Middle frontal gyrus (tissue), 1 donor: ENCODE measurements at regions not wholly inside any gene's neighbourhood (a gene's known extent, or its start where the extent isn't known, plus 50 kb on each side); places are given as distances from the start of the nearest gene placed in this dataset.

Experiments used
- DNase-seq: peaks from one replicate; pipeline ENCODE4 v3.0.0-alpha.2; 2015; ENCODE audit warnings: low spot score; ENCODE audit errors: extremely low spot score

DNA sequence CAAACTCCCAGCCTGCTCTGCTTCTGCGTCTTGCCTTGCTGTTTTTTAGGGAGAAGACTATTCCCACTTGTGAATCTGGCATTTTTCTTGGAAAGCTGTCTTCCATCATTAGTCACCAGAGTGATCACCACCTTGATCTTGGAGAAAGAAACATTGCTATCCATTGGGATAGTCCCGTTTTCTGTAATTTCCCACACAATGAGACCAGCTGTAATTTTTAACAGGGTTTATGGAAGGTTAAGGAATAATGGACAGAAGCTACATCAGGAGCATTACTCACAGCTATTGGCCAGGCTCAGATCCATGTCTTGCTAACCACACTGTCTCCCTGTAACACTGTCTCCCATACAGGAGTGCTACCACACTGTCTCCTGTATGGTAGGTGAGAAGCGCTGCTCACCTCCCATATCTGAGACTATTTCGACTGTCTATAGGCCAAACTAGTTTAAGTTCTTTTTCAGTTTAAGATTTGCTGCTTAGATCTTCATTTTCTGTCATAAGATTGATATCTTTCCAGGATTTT, 523.0 kb downstream of the SPRY1 start:
- DNase-seq = no peak

DNA sequence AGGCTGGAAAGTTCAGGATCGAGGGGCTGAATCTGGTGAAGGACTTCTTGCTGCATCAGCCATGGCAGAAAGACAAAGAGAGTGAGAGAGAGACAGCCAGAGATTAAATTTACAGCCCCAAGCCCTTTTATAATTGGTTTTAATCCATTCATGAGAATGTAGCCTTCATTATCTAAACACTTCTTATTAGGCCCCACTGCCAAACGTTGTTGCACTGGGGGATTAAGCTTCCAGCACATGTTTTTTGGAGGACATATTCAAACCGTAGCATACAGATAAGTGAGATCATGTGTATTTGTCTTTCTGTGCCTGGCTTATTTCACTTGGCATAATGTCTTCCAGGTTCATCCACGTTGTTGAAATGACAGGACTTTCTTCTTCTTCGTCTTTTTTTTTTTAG, 524.7 kb downstream of the SPRY1 start:
- no peak for DNase-seq

DNA sequence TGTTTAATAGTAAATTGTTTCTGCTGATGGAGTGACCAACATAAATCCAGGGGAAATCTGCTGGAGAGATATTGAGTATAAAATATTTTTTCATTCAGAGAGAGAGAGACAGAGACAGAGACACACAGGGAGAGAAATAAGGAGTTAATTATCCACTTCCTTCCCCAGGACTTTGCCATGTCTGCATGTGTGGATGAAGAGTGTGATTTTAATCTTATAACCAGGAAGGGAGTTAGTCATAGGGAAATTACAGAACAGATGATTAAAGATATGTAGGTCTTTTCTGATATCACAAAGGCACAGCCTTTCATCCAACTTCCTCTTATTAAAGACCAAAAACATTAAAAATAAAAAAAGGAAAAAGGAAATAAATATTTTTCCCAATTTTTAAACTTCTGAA, 526.3 kb downstream of the SPRY1 start:
- no peak for DNase-seq

DNA sequence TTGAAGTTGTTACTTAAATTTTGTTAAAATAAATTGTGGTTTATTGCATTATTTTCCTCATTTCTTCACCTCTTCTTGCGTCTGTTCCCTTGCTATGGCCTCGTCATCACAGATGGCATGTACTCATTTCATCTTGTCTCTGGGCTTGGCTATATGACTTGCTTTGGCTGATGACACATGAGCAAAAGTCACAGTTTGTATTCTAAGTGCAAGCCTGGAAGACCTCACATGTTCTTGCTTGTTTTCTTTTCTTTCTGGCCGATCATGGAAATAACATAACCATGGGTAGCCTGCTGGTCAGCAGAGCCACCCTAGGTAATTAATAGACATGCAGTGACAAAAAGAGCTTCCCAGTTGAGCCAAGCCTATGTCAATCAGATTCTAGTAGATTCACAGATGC, 527.9 kb downstream of the SPRY1 start:
- no peak for DNase-seq

DNA sequence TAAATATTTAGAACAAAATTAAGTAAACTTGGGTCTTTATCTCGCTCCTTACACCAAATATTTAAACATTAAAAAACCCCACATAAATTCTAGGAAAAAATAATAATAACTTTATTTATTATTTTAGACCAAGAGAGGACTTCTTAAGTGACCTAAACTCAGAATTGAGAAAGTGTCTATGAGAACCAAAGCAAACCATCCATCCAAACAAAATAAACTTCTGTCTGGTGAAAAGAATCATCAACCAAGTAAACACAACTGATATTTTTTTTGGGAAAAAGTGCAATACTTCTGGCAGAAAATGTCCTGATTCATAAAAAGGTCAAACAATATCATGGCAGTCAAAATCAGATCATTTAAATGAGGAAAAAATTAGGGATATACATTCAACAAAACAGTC, 533.0 kb downstream of the SPRY1 start:
- no peak for DNase-seq

DNA sequence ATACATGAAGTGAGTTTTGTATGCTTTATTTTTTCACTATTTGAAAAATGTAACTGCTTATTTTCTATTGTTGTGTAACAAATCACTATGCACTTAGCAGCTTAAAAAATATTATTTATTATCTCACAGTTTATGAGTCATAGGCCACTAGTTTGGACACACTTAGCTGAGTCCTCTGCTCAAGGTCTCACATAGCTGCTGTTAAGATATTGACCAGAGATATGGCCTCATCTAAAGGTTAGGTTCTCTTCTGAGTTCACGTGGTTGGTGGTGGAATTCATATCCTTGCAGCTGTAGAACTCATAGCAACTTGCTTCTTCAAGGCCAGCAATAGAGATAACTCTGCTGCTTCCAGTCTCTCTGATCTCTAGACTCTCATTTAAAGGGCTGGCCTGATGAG, 534.4 kb downstream of the SPRY1 start:
- no peak for DNase-seq

DNA sequence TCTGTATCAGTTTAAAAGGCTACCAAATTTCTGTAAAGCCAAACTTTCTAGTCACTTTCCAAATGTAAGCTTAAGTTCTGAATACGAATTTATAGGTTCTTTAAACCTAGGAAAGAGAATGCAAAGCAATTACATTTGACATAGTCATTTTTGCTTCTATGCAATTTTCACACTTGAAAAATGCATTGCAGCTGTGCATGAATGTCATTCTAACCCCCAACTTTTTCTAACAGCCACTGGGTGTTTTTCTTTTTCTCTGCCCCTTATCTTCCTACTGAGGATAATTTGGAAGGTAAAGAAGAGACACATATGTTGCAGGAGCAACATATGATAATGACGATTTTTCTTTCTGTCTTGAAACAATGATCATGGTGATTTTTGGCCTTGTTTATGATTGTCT, 537.5 kb downstream of the SPRY1 start:
- DNase-seq = no peak

DNA sequence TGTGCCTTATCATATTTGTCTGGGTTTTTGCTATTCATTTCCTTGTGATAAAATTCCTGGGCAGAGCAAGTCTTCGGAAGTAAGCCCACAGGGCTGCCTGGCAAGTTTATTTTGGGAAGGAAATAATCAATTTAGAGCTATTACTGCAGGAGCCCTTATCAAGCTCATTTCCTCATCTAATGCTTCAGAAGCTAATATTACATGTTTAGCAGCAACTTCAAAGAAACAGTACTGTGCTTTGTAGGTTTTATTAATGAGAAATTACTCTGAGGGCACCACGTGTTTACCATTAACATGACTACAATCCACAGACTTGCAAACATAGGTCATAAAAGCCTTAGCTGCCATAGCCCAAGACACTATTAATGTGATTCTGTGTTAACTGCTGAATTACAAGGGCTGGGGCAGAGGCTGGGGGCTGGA, 540.0 kb downstream of the SPRY1 start:
- DNase-seq = no peak

DNA sequence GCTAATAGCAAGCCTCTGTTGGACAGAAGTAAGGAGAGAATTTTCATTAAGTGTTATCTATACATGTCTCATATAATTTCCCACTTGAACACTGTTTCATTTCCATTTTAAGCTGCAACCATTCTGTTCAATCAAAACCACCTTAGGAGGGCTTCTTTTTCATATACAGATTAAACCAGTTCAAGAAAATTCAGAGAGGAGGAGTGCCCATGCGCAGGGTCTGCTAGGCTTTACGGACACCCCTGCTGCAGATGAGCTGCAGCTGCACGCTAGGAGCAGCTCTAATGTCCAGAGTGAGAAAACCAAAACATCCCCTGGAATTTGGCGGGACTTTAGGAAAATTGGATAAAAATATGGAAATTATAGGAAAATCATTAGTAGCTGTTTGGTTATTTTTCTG, 541.0 kb downstream of the SPRY1 start:
- no peak for DNase-seq

DNA sequence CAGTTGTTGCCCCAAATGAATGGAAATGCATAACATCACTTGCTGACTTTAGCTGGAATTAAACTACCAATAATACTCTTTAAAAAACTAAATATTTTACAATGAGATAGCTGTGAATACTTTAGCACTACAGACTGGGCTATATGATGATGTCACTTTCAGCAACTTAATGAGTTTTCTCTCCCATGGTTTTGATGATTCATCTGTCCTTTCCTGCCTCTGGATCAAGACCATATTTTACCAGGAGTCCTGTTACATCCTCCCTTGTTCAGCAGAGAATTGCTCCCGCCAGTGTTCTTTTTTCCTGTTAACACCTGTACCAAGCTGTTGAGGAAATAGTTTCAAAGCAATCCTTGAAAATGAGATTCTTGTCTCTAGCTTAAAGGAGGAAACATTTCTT, 543.0 kb downstream of the SPRY1 start:
- DNase-seq = no peak

DNA sequence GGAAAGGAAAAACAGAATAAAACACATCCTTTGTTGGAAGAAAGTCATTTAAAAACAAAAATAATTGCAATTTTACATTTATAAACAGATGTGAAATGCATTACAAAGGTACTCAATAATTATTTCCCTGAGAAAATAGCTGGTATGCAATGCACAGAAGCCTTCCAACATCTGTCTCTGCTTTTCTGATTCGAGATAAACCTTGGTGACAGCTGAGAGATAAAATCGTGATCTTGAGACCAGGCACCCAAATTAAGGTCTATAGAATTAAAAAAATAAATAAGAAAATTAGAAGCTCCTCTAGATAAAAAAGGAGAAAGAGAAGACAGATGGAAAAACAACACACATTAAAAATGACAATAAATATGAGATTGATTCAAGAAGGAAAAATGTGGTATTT, 544.0 kb downstream of the SPRY1 start:
- DNase-seq = no peak

DNA sequence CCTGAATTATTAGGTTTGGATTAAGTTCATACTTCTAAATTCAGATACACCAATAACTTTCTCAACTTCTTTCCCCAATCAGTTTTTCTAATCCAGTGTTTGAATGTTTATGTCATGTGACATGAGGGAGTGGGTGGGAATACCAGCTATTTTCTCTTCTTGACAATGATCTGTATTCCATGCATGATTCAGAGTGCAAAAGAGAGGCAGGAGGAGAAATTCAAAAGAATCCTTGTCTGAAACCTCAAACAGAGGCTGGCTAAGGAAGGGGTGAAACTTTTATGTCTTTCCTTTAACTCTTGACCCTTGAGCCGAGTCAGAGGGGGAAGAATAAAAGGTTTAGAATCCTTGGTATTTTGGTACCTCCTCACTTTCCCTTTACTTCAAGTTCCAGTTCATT, 544.7 kb downstream of the SPRY1 start:
- DNase-seq = no peak

DNA sequence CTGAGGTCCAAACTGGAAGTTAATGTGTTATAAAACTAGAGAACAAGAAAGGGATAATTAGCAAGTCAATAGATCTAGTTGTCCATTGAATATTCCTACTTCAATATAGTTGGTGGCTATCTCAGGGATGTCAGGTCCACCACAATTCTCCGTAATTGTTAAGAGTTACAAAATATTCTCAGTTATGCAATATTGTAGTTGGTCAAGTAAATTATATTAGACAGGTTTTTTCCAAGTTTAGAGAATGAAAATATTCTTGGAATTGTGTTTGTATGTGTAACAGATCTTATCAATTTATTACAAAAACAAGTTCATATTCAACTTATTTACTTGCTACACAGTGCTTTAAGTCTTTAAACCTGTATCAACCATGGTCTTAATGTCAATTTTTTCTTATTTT, 547.4 kb downstream of the SPRY1 start:
- no peak for DNase-seq

DNA sequence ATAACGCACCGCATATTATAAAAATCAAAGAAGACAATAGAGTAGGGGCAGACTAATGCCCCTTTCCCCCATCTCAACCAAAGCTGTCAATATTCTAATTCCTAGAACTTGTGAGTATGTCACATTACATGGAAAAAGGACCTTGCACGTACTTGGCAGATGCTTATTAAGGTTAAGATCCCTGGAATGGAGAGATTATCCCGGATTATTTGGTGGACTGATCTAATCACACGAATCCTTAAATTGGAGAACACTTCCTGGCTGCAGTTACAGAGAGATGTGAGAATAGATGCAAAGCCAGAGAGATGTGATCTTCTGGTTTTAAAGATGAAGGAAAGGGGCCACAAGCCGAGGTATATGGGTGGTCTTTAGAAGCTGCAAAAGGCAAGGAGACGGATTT, 548.7 kb downstream of the SPRY1 start:
- no peak for DNase-seq

DNA sequence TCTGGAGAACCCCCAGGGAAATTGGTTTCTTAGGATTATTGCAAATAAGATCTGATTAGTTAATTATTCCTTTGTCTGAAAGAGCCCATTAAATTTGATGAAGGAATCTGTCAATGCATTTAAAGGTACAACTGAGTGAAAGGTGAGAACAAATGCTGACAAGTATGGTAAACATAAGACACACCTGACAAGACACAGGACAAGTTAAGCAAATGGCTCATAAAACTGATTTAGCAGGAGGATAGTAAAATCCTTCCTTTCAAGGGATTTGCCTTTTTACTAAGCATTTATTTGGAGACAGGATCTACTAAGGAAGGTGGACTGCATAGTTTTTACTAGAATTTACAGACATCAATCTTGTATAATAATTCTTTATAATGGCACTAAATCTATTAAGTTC, 553.9 kb downstream of the SPRY1 start:
- DNase-seq = no peak

DNA sequence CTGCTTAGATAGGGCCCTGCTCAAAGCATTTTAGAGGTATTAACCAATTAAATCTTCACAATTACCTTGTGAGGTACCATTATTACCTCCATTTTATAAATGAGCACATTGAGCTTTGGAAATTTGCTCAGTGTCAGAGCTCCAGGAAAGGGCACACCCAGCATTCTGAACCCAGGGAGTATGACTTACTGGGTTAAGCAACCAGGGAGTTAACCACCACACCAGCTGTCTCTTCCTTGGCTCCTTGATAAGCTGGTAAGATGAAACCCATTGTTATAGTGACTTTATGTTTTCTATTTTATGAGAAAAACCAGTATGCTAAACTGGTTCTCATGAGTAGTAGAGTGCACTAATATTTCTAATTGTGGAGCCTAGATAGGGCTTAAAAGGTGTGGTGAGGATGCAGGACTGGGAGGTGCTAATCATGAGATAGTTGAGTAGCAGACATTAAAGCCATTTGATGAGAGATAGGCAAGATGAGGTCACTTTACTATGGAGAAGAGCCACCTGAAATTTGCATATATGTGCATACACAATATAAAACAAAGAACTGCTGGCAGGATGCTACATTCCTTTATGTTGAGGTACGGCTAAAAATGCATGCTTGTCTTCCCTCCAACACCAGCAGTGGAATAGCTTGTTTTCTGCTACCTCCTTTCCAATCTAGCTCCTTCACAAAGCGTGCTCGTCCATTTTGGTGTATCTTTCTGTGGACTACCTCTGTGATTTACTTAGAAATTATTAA, 556.1 kb downstream of the SPRY1 start:
- no peak for DNase-seq

DNA sequence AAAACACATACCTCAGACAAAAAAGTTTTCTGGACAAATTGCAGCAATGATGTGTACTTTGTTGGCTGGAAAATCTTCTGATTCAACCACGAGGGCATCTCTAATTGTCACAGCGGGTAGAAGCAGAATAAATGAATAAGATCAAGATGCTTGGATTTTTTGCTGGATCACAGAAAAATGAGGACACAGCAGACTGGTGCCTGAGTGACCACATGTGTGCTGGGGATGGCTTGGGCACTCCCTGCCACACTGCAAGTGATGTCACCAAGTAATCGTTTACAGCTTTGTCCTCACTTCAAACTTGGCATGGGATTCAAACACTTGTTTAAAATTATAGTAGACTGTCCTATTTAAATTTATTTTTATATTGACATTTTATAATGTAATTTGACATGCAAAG, 557.0 kb downstream of the SPRY1 start:
- DNase-seq = no peak

DNA sequence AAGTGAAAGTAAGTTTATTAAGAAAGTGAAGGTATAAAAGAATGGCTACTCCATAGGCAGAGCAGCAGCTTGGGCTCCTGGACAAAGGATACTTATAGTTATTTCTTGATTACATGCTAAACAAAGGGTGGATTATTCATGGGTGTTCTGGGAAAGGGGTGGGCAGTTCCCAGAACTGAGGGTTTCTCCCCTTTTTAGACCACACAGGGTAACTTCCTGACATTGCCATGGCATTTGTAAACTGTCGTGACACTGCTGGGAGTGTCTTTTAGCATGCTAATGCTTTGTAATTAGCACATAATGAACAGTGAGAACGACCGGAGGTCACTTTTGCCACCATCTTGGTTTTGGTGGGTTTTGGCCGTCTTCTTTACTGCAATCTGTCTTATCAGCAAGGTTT, 557.6 kb downstream of the SPRY1 start:
- no peak for DNase-seq

DNA sequence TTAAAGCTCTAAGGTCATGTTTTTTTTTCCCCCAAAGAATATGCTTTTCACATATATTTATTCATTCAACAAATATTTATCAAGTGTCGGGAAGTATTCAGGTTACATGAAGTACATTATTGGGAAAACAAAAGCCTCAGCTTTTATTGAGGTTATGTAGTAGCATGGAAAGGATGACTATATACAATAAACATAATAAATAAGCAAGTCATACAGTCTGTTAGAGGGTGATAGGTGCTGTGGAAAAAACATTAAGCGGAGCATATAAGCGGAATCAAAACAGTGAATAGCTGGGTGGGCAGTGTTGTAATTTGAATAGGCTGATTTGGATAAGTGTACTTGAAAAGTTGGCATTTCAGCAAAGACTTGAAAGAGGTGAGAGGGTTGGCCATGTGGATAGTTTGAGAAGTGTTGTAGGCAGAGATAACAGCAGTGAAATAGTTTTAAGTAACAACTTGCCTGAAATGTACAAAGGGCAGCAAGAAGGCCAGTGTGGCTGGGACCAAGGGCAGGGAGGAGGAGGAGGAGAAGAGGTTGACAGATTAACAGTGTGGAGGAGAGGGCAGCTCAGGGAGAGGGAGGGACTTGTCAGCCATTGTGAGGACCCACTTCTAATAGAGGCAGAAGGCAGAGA, 558.7 kb downstream of the SPRY1 start:
- DNase-seq = no peak

DNA sequence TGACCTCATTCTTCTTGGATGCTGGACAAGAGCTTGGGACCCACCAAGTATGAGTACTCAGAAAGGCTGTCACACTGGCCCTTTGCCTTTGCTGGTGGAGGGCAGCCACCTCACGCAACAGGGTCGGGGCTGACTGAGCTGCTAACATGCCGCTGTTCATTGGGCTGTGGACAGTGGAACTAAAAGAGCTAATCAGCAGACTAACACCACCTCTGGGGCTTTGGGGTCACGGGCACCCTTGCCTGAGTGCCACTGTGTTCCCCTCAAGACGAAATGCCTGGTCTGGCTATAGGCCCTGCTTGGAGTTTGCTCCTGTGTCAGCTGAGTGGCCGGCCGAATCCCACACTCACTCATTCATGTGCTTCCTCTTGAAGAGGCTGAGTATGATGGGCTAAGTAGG, 559.6 kb downstream of the SPRY1 start:
- no peak for DNase-seq

DNA sequence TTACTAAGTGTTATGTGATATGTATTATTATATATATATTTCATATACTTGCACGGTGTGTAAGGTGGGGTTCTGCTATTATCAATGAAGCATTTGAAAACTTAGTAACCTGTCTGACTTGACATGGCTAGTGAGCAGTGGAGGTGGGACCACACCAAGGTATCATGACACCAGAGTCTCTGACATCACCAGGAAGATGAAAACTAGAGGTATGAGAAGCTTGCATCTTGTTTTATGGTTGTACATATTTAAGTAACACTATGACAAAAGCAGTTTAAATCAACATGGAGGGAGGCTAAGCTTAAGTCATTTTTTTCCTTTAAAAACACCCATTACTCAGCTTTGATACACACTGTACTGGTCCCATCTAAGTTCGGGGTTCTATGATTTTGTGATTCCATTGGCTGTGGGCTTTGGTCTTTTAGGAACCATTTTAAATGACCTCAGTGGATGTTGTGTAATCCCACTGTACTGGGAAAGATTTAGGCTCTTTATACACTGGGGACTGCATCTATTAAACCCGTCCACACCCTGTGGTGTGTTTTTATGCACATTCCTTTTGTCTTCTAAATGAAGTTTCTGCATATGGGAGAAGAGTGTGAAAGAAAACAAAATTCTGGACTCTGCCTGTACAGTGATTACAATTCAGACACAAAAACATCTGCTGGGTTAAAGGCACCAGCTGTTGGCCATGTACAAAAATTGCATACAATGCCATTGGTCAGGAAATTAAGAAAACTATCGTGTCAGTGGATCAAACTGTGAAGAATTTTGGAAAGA, 570.6 kb downstream of the SPRY1 start:
- DNase-seq = no peak

DNA sequence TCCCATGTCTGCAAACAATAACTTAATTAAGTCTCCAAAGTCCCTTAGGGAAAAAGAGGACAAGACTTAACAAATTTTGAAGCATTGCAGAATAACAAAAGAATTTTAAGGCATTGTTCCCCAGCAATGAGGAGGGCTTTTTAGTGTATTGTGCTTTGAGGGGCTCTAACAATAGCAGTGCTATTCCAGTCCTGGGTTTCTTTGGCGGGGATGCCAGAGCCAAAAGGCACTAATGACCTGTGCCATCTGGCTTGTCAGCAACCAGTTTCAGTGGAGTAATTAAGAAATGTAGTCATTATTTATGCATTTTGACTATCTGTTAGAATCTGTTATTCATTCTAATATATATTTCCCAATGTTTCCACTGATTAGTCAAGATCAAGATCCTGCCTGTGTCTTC, 575.4 kb downstream of the SPRY1 start:
- DNase-seq = no peak
